Trophoblast cell (in vitro differentiated cells and primary cell): ENCODE measurements at regions not wholly inside any gene's neighbourhood (a gene's known extent, or its start where the extent isn't known, plus 50 kb on each side); places are given as distances from the start of the nearest gene placed in this dataset.

Experiments
- DNase-seq, 2 donors: peaks; one replicate each; pipeline ENCODE4 v3.0.0-alpha.2; 2016
- H2AFZ ChIP-seq: 2 replicates; pipeline ENCODE4 v1.6.1; 2013; ENCODE audit warnings: low read length, moderate library complexity, mild to moderate bottlenecking; ENCODE audit not compliant: insufficient read depth, poor library complexity
- H2AK5ac ChIP-seq: 2 replicates; pipeline ENCODE4 v1.6.1; 2013; ENCODE audit warnings: mild to moderate bottlenecking, low read length
- H2BK120ac ChIP-seq: 2 replicates; pipeline ENCODE4 v1.6.1; 2013; ENCODE audit warnings: low read length, mild to moderate bottlenecking, moderate library complexity; ENCODE audit not compliant: insufficient read depth, poor library complexity
- H2BK12ac ChIP-seq: 2 replicates; pipeline ENCODE4 v1.6.1; 2013; ENCODE audit warnings: mild to moderate bottlenecking, low read length, moderate library complexity
- H2BK5ac ChIP-seq: 2 replicates; pipeline ENCODE4 v1.6.1; 2013; ENCODE audit warnings: low read length, low read depth, moderate library complexity, mild to moderate bottlenecking; ENCODE audit not compliant: poor library complexity
- H3K14ac ChIP-seq: 2 replicates; pipeline ENCODE4 v1.6.1; 2013; ENCODE audit warnings: mild to moderate bottlenecking, low read length
- H3K18ac ChIP-seq: 2 replicates; pipeline ENCODE4 v1.6.1; 2013; ENCODE audit warnings: mild to moderate bottlenecking, low read length
- H3K23ac ChIP-seq: 2 replicates; pipeline ENCODE4 v1.6.1; 2013; ENCODE audit warnings: low read length
- H3K27ac ChIP-seq: 2 replicates; pipeline ENCODE4 v1.5.1; 2013; ENCODE audit warnings: low read depth, mild to moderate bottlenecking, inconsistent platforms, low read length, moderate library complexity
- H3K27me3 ChIP-seq: 2 replicates; pipeline ENCODE4 v1.6.1; 2013; ENCODE audit warnings: inconsistent platforms, mild to moderate bottlenecking, low read length, moderate library complexity; ENCODE audit not compliant: insufficient read depth
- H3K36me3 ChIP-seq, 2 experiments: 1 replicate in 1 of 2; 2 replicates in 1 of 2; pipeline ENCODE4 v1.6.1; 2013; ENCODE audit warnings: low read length in 2 of 2, mild to moderate bottlenecking in 2 of 2, moderate library complexity in 1 of 2; ENCODE audit not compliant: insufficient read depth in 2 of 2, control insufficient read depth in 1 of 2
- H3K4ac ChIP-seq: 2 replicates; pipeline ENCODE4 v1.6.1; 2013; ENCODE audit warnings: low read depth, mild to moderate bottlenecking, low read length, moderate library complexity
- H3K4me1 ChIP-seq, 2 experiments: 1 replicate in 1 of 2; 2 replicates in 1 of 2; pipeline ENCODE4 v1.6.1; 2013; ENCODE audit warnings: low read length in 2 of 2, mild to moderate bottlenecking in 2 of 2, moderate library complexity in 1 of 2; ENCODE audit not compliant: insufficient read depth in 2 of 2, control insufficient read depth in 1 of 2
- H3K4me2 ChIP-seq: 2 replicates; pipeline ENCODE4 v1.6.1; 2013; ENCODE audit warnings: inconsistent platforms, mild to moderate bottlenecking, low read length, moderate library complexity
- H3K4me3 ChIP-seq: 2 replicates; pipeline ENCODE4 v1.5.1; 2013; ENCODE audit warnings: mild to moderate bottlenecking, low read depth, low read length, inconsistent platforms
- H3K79me1 ChIP-seq: one replicate; pipeline ENCODE4 v1.6.1; 2013; ENCODE audit warnings: low read length
- H3K79me2 ChIP-seq: 2 replicates; pipeline ENCODE4 v1.6.1; 2013; ENCODE audit warnings: low read length, mild to moderate bottlenecking; ENCODE audit not compliant: control insufficient read depth, insufficient read depth, poor library complexity
- H3K9ac ChIP-seq: 2 replicates; pipeline ENCODE4 v1.6.1; 2013; ENCODE audit warnings: mild to moderate bottlenecking, low read length
- H3K9me3 ChIP-seq: 2 replicates; pipeline ENCODE4 v1.6.1; 2013; ENCODE audit warnings: low read depth, mild to moderate bottlenecking, control low read depth, inconsistent platforms, low read length; ENCODE audit not compliant: insufficient read depth
- H4K12ac ChIP-seq: 2 replicates; pipeline ENCODE4 v1.6.1; 2013; ENCODE audit warnings: low read depth, mild to moderate bottlenecking, low read length, moderate library complexity
- H4K8ac ChIP-seq: 2 replicates; pipeline ENCODE4 v1.6.1; 2013; ENCODE audit warnings: low read depth, mild to moderate bottlenecking, low read length, moderate library complexity
- H4K91ac ChIP-seq: one replicate; pipeline ENCODE4 v1.6.1; 2013; ENCODE audit warnings: low read depth, mild to moderate bottlenecking, low read length, moderate library complexity
- WGBS: extraction: QIAGEN DNeasy Blood & Tissue Kit; methylation state at CpG from one replicate; pipeline ENCODE4 v1.1.7; 2013; ENCODE audit warnings: missing lambda C conversion rate; ENCODE audit not compliant: insufficient read length, insufficient coverage; ENCODE audit errors: extremely low coverage; 5-methylcytosine and 5-hydroxymethylcytosine counted together

GRCh38 chr17:73777131-73777449, 132.8 kb upstream of the SDK2 start:
- Histone ChIP-seq H3K9me3 (peaks cover 3% of the 10 kb centered on the region), H3K4me3 (no peak overlapping the region), H3K14ac (no peak overlapping the region), H3K18ac (no peak overlapping the region), H2BK12ac (no peak overlapping the region), H2BK120ac (no peak overlapping the region), H3K4me1 (no peaks in the 10 kb centered on the region), H3K4ac (no peak overlapping the region), H2AFZ (no peak overlapping the region), H3K79me2 (no peaks in the 10 kb centered on the region), H4K8ac (no peak overlapping the region), H4K12ac (no peak overlapping the region), H3K27me3 (no peaks in the 10 kb centered on the region), H3K36me3 (no peaks in the 10 kb centered on the region), H3K79me1 (no peaks in the 10 kb centered on the region), H3K27ac (no peak overlapping the region), H2AK5ac (no peak overlapping the region), H4K91ac (no peak overlapping the region), H3K23ac (no peak overlapping the region), H2BK5ac (no peak overlapping the region), H3K9ac (no peak overlapping the region), H3K4me2 (no peak overlapping the region)
- DNase-seq, result peak in 1 of 2 donors; percentile 28
- WGBS, result no CpG with 5 or more reads among the region's 7 CpGs

GRCh38 chr17:73782231-73782630, 138.0 kb upstream of the SDK2 start:
- no CpG with 5 or more reads among the region's 6 CpGs for WGBS
- H2AFZ ChIP-seq, result no peak overlapping the region

GRCh38 chr17:73782641-73783381, 138.6 kb upstream of the SDK2 start:
- Histone ChIP-seq H2BK5ac (no peak overlapping the region), H3K4ac (no peak overlapping the region), H3K36me3 (no peaks in the 10 kb centered on the region), H4K12ac (no peak overlapping the region), H2BK12ac (no peak overlapping the region), H3K27me3 (no peaks in the 10 kb centered on the region), H3K9me3 (no peaks in the 10 kb centered on the region), H3K18ac (no peak overlapping the region), H2AK5ac (no peak overlapping the region), H2BK120ac (no peak overlapping the region), H3K79me2 (no peaks in the 10 kb centered on the region), H3K4me3 (no peak overlapping the region), H3K14ac (no peak overlapping the region), H4K91ac (no peak overlapping the region), H3K79me1 (no peaks in the 10 kb centered on the region), H3K4me2 (no peak overlapping the region), H3K9ac (no peak overlapping the region), H3K4me1 (no peaks in the 10 kb centered on the region), H2AFZ (no peak overlapping the region), H3K23ac (no peak overlapping the region), H3K27ac (no peak overlapping the region), H4K8ac (no peak overlapping the region)
- no CpG with 5 or more reads among the region's 11 CpGs for WGBS
- DNase-seq, result peak in 1 of 2 donors; percentile 28

More at GRCh38 chr17:73782231-73782630, 138.0 kb upstream of the SDK2 start:
- DNase-seq, result no peak
- no peak overlapping the region for H2BK120ac ChIP-seq
- H2BK5ac ChIP-seq, result no peak overlapping the region
- H3K27ac ChIP-seq, result no peak overlapping the region
- H3K79me1 ChIP-seq, result no peaks in the 10 kb centered on the region
- H3K4me1 ChIP-seq, result no peaks in the 10 kb centered on the region
- H3K4me2 ChIP-seq, result no peak overlapping the region
- no peaks in the 10 kb centered on the region for H3K36me3 ChIP-seq
- no peak overlapping the region for H4K91ac ChIP-seq
- no peak overlapping the region for H3K9ac ChIP-seq
- H2AK5ac ChIP-seq, result no peak overlapping the region
- no peak overlapping the region for H3K18ac ChIP-seq
- no peak overlapping the region for H4K12ac ChIP-seq
- H3K4ac ChIP-seq, result no peak overlapping the region
- H3K9me3 ChIP-seq, result no peaks in the 10 kb centered on the region
- no peak overlapping the region for H2BK12ac ChIP-seq
- no peaks in the 10 kb centered on the region for H3K27me3 ChIP-seq
- no peak overlapping the region for H3K23ac ChIP-seq
- no peaks in the 10 kb centered on the region for H3K79me2 ChIP-seq
- H3K14ac ChIP-seq, result no peak overlapping the region
- no peak overlapping the region for H4K8ac ChIP-seq
- H3K4me3 ChIP-seq, result no peak overlapping the region

- H3K9me3 ChIP-seq, result no peaks in the 10 kb centered on the region
- H3K27me3 ChIP-seq, result no peaks in the 10 kb centered on the region
- H3K9ac ChIP-seq, result no peak overlapping the region
- H3K36me3 ChIP-seq, result no peaks in the 10 kb centered on the region
- no peak overlapping the region for H2BK12ac ChIP-seq
- no peak overlapping the region for H3K18ac ChIP-seq
- H2AK5ac ChIP-seq, result no peak overlapping the region
- H4K12ac ChIP-seq, result no peak overlapping the region
- DNase-seq, result no peak
- H4K91ac ChIP-seq, result no peak overlapping the region
- H3K79me2 ChIP-seq, result no peaks in the 10 kb centered on the region
- no peak overlapping the region for H4K8ac ChIP-seq
- no peaks in the 10 kb centered on the region for H3K79me1 ChIP-seq
- no peak overlapping the region for H3K14ac ChIP-seq
- no peaks in the 10 kb centered on the region for H3K4me1 ChIP-seq
- no peak overlapping the region for H3K27ac ChIP-seq
- WGBS, result no CpG with 5 or more reads among the region's 6 CpGs
- no peak overlapping the region for H2BK120ac ChIP-seq
- H2BK5ac ChIP-seq, result no peak overlapping the region
- H3K23ac ChIP-seq, result no peak overlapping the region
- H2AFZ ChIP-seq, result no peak overlapping the region
- H3K4me2 ChIP-seq, result no peak overlapping the region
- no peak overlapping the region for H3K4ac ChIP-seq
- no peak overlapping the region for H3K4me3 ChIP-seq
Measured at GRCh38 chr17:73783382-73783766, 139.1 kb upstream of the SDK2 start.
